Caco-2 (cell line): ENCODE measurements at regions not wholly inside any gene's neighbourhood (a gene's known extent, or its start where the extent isn't known, plus 50 kb on each side); places are given as distances from the start of the nearest gene placed in this dataset.

Experiments used
- BruUV-seq: library from RNA; stranded (reverse); fragments of 400-500 nt; replicated peaks from 2 replicates; lab custom pipeline; 2021; lab: Mats Ljungman, UMichigan
- CTCF ChIA-PET: fragments of 300-600 bp; sonication (Branson Sonifier 250); formaldehyde crosslinking; loops from one replicate; lab custom pipeline; 2022; ENCODE audit warnings: antibody characterized with exemption; lab: Charles Lee
- POLR2A ChIA-PET: fragments of 300-600 bp; sonication (Branson Sonifier 250); formaldehyde crosslinking; loops from one replicate; lab custom pipeline; 2022; ENCODE audit warnings: antibody characterized with exemption; lab: Charles Lee
- DNase-seq, 2 experiments: peaks; one replicate each; pipeline versions ENCODE4 v3.0.0 to v3.0.0-alpha.2; 2020 to 2022
- H3K27me3 ChIP-seq: replicated peaks from 2 replicates; pipeline ENCODE4 v1.6.0; 2011; ENCODE audit warnings: low read length; ENCODE audit not compliant: control insufficient read depth, insufficient read depth
- H3K36me3 ChIP-seq: 2 replicates; pipeline ENCODE4 v1.5.1; 2011; ENCODE audit warnings: low read length; ENCODE audit not compliant: control insufficient read depth, insufficient read depth
- H3K4me1 ChIP-seq: fragments of 250-450 bp; sonication (Bioruptor Pico); 2 replicates; pipeline ENCODE4 v1.5.1; 2020; ENCODE audit warnings: mild to moderate bottlenecking
- H3K4me3 ChIP-seq: 2 replicates; pipeline ENCODE4 v1.5.1; 2011; ENCODE audit warnings: low read depth, mild to moderate bottlenecking, control low read depth, low read length
- H3K9me3 ChIP-seq: fragments of 250-450 bp; sonication (Bioruptor Pico); 2 replicates; pipeline ENCODE4 v1.5.1; 2020; ENCODE audit warnings: mild to moderate bottlenecking, moderate library complexity
- H3K27ac Mint-ChIP-seq: one replicate; pipeline ENCODE4 v1.8.0; 2022; ENCODE audit warnings: mixed read lengths; ENCODE audit not compliant: unreplicated experiment
- H3K27me3 Mint-ChIP-seq: one replicate; pipeline ENCODE4 v1.8.0; 2022; ENCODE audit warnings: mixed read lengths; ENCODE audit not compliant: insufficient read depth, unreplicated experiment
- H3K36me3 Mint-ChIP-seq: one replicate; pipeline ENCODE4 v1.8.0; 2022; ENCODE audit warnings: mild to moderate bottlenecking, mixed read lengths; ENCODE audit not compliant: insufficient read depth, unreplicated experiment
- H3K4me1 Mint-ChIP-seq: one replicate; pipeline ENCODE4 v1.8.0; 2022; ENCODE audit warnings: low read depth, mixed read lengths; ENCODE audit not compliant: unreplicated experiment
- H3K4me3 Mint-ChIP-seq: one replicate; pipeline ENCODE4 v1.8.0; 2022; ENCODE audit warnings: mild to moderate bottlenecking, moderate library complexity, mixed read lengths; ENCODE audit not compliant: unreplicated experiment
- H3K9me3 Mint-ChIP-seq: one replicate; pipeline ENCODE4 v1.8.0; 2022; ENCODE audit warnings: mixed read lengths; ENCODE audit not compliant: unreplicated experiment
- CTCF ChIP-seq, 2 experiments: fragments of 200-600 bp in 1 of 2; IDR thresholded peaks; 1 replicate in 1 of 2; 2 replicates in 1 of 2; pipeline versions ENCODE4 v1.5.1 to v1.8.0; 2011 to 2022; ENCODE audit warnings: antibody characterized with exemption in 1 of 2, control low read depth in 1 of 2, inconsistent platforms in 1 of 2, low read depth in 1 of 2, low read length in 1 of 2, mild to moderate bottlenecking in 1 of 2, moderate library complexity in 1 of 2; ENCODE audit not compliant: insufficient read depth in 1 of 2, severe bottlenecking in 1 of 2, unreplicated experiment in 1 of 2
- intact Hi-C: fragments of 100-400 bp; cut with micrococcal nuclease; formaldehyde crosslinking; loops from one replicate; pipeline ENCODE4 v1.10.0; 2022; ENCODE audit not compliant: unreplicated experiment

GRCh38 chr6:125562156-125562555 is 187.3 kb upstream of the HEY2 start:
- ChIA-PET CTCF (no interaction called here), POLR2A (no interaction called here)
- no peaks in the 10 kb centered on the region for H3K36me3 Mint-ChIP-seq
- no peak overlapping the region for H3K4me3 ChIP-seq
- TF ChIP-seq CTCF (IDR thresholded peaks at IDR 0.05; ENCODE audit: insufficient read depth in 1 of 2, low read depth in 1 of 2, low read length in 1 of 2, severe bottlenecking in 1 of 2, unreplicated experiment in 1 of 2): no peak
- H3K27me3 ChIP-seq: no peaks in the 10 kb centered on the region
- no peaks in the 10 kb centered on the region for H3K9me3 Mint-ChIP-seq
- BruUV-seq: no TSS peak
- H3K4me1 Mint-ChIP-seq: no peaks in the 10 kb centered on the region
- H3K4me1 ChIP-seq: no peaks in the 10 kb centered on the region
- DNase-seq: no peak
- H3K27ac Mint-ChIP-seq: no peak overlapping the region
- intact Hi-C loops: no loop called here
- no peak overlapping the region for H3K4me3 Mint-ChIP-seq
- no peaks in the 10 kb centered on the region for H3K36me3 ChIP-seq
- no peaks in the 10 kb centered on the region for H3K9me3 ChIP-seq
- H3K27me3 Mint-ChIP-seq: peaks cover 6% of the 10 kb centered on the region

- no peaks in the 10 kb centered on the region for H3K4me1 Mint-ChIP-seq
Observed at GRCh38 chr6:125564941-125565340, 184.5 kb upstream of the HEY2 start.

GRCh38 chr6:125567407-125567806 is 182.0 kb upstream of the HEY2 start:
- Histone ChIP-seq H3K36me3 (no peaks in the 10 kb centered on the region), H3K27me3 (no peaks in the 10 kb centered on the region), H3K4me3 (no peak overlapping the region), H3K9me3 (no peaks in the 10 kb centered on the region), H3K4me1 (no peaks in the 10 kb centered on the region)
- Mint-ChIP-seq H3K9me3 (no peaks in the 10 kb centered on the region), H3K4me1 (no peaks in the 10 kb centered on the region), H3K4me3 (no peak overlapping the region), H3K27ac (no peak overlapping the region), H3K36me3 (no peaks in the 10 kb centered on the region), H3K27me3 (peaks cover 13% of the 10 kb centered on the region)
- ChIA-PET POLR2A (no interaction called here), CTCF (no interaction called here)
- no peak for TF ChIP-seq CTCF (IDR thresholded peaks at IDR 0.05; ENCODE audit: insufficient read depth in 1 of 2, low read depth in 1 of 2, low read length in 1 of 2, severe bottlenecking in 1 of 2, unreplicated experiment in 1 of 2)
- intact Hi-C loops: no loop called here
- no peak for DNase-seq
- no TSS peak for BruUV-seq

More at GRCh38 chr6:125564941-125565340, 184.5 kb upstream of the HEY2 start:
- CTCF ChIA-PET: no interaction called here
- POLR2A ChIA-PET: no interaction called here
- Mint-ChIP-seq H3K27ac (no peak overlapping the region), H3K9me3 (no peaks in the 10 kb centered on the region), H3K36me3 (no peaks in the 10 kb centered on the region), H3K27me3 (peaks cover 9% of the 10 kb centered on the region), H3K4me3 (no peak overlapping the region)
- no peak overlapping the region for H3K4me3 ChIP-seq
- BruUV-seq: no TSS peak
- no peaks in the 10 kb centered on the region for H3K36me3 ChIP-seq
- no peaks in the 10 kb centered on the region for H3K4me1 ChIP-seq
- TF ChIP-seq CTCF (IDR thresholded peaks at IDR 0.05; ENCODE audit: insufficient read depth in 1 of 2, low read depth in 1 of 2, low read length in 1 of 2, severe bottlenecking in 1 of 2, unreplicated experiment in 1 of 2): no peak
- intact Hi-C loops: no loop called here
- DNase-seq: no peak
- H3K9me3 ChIP-seq: no peaks in the 10 kb centered on the region
- H3K27me3 ChIP-seq: no peaks in the 10 kb centered on the region
